ENCODE measurements at regions not wholly inside any gene's neighbourhood (a gene's known extent, or its start where the extent isn't known, plus 50 kb on each side); places are given as distances from the start of the nearest gene placed in this dataset.

DNA sequence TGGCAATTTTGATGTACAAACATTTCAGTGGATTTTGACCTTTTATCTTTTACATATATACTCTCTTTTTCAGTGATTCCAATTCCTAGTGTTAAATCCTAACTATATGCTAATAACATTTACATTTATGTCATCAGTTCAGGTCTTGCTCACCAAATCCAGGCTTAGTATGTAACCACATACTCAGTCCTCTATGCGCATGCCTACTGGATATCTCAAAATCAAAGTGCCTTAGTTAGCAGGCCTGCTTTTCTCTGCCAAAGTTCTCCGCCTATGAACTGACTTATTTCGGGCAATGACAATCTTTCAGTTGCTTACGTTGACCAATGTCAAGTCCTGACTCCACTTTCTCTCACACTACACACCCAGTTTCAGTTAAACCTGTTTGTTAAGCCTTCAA is 478.5 kb upstream of the SLITRK1 start:
- intact Hi-C loops (cut with DNase I; ENCODE audit: low total_unique reads), result no loop called here

GRCh38 chr13:84358601-84359000 is 476.3 kb upstream of the SLITRK1 start:
- intact Hi-C loops (cut with DNase I; ENCODE audit: low total_unique reads), result no loop called here
- Histone ChIP-seq H3K9me3 (no peaks in the 10 kb centered on the region), H3K36me3 (no peaks in the 10 kb centered on the region), H3K27ac (no peak overlapping the region), H3K4me3 (no peak overlapping the region), H3K27me3 (no peaks in the 10 kb centered on the region), H3K4me1 (no peaks in the 10 kb centered on the region)
- WGBS, 2 donors (ENCODE audit: low coverage in 1 of 2), result 85 to 87% methylated on average over 3 to 4 of the region's 4 CpGs
- in situ Hi-C loops (cut with MboI; ENCODE audit: low pct_ligation_motif_present in 1 of 4, low pct_unique_long_range_greater_than_20kb in 1 of 4, low sequenced_read_pairs in 3 of 4), result no loop called here
- TF ChIP-seq POLR2AphosphoS5 (IDR thresholded peaks at IDR 0.05), result no peak
- TF ChIP-seq CTCF (IDR thresholded peaks at IDR 0.05), result no peak
- no peak for TF ChIP-seq EP300 (IDR thresholded peaks at IDR 0.05; ENCODE audit: low read depth)
- TF ChIP-seq POLR2A (IDR thresholded peaks at IDR 0.05), result no peak
- DNase-seq, result no peak

More for the DNA sequence above, 478.5 kb upstream of the SLITRK1 start:
- Histone ChIP-seq H3K27ac (no peak overlapping the region), H3K27me3 (no peaks in the 10 kb centered on the region), H3K36me3 (no peaks in the 10 kb centered on the region), H3K4me3 (no peak overlapping the region), H3K4me1 (no peaks in the 10 kb centered on the region), H3K9me3 (no peaks in the 10 kb centered on the region)
- 96% methylated on average over 3 to 4 of the region's 4 CpGs for WGBS, 2 donors (ENCODE audit: low coverage in 1 of 2)
- in situ Hi-C loops (cut with MboI; ENCODE audit: low pct_ligation_motif_present in 1 of 4, low pct_unique_long_range_greater_than_20kb in 1 of 4, low sequenced_read_pairs in 3 of 4), result no loop called here
- no peak for DNase-seq
- no peak for TF ChIP-seq EP300 (IDR thresholded peaks at IDR 0.05; ENCODE audit: low read depth)
- no peak for TF ChIP-seq POLR2A (IDR thresholded peaks at IDR 0.05)
- no peak for TF ChIP-seq CTCF (IDR thresholded peaks at IDR 0.05)
- no peak for TF ChIP-seq POLR2AphosphoS5 (IDR thresholded peaks at IDR 0.05)

- intact Hi-C loops (cut with DNase I; ENCODE audit: low total_unique reads) (no loop called here), in situ Hi-C loops (cut with MboI; ENCODE audit: low pct_ligation_motif_present in 1 of 4, low pct_unique_long_range_greater_than_20kb in 1 of 4, low sequenced_read_pairs in 3 of 4) (no loop called here)
- Histone ChIP-seq H3K4me1 (no peaks in the 10 kb centered on the region), H3K9me3 (no peaks in the 10 kb centered on the region), H3K27ac (no peak overlapping the region), H3K36me3 (no peaks in the 10 kb centered on the region), H3K27me3 (no peaks in the 10 kb centered on the region), H3K4me3 (no peak overlapping the region)
- no peak for TF ChIP-seq EP300 (IDR thresholded peaks at IDR 0.05; ENCODE audit: low read depth)
- TF ChIP-seq POLR2AphosphoS5 (IDR thresholded peaks at IDR 0.05), result no peak
- TF ChIP-seq POLR2A (IDR thresholded peaks at IDR 0.05), result no peak
- no peak for TF ChIP-seq CTCF (IDR thresholded peaks at IDR 0.05)
- no peak for DNase-seq
These were observed 470.7 kb upstream of the SLITRK1 start for GRCh38 chr13:84352946-84353345.

GRCh38 chr13:84339456-84339855 is 457.2 kb upstream of the SLITRK1 start:
- Histone ChIP-seq H3K27ac (no peak overlapping the region), H3K9me3 (peaks cover 0 to 4% of the 10 kb centered on the region in 2 donors), H3K36me3 (no peaks in the 10 kb centered on the region), H3K4me1 (no peaks in the 10 kb centered on the region), H3K4me3 (no peak overlapping the region), H3K27me3 (no peaks in the 10 kb centered on the region)
- DNase-seq, result no peak
- intact Hi-C loops (cut with DNase I; ENCODE audit: low total_unique reads) (no loop called here), in situ Hi-C loops (cut with MboI; ENCODE audit: low pct_ligation_motif_present in 1 of 4, low pct_unique_long_range_greater_than_20kb in 1 of 4, low sequenced_read_pairs in 3 of 4) (no loop called here)
- TF ChIP-seq CTCF (IDR thresholded peaks at IDR 0.05) (no peak), POLR2AphosphoS5 (IDR thresholded peaks at IDR 0.05) (no peak), POLR2A (IDR thresholded peaks at IDR 0.05) (no peak), EP300 (IDR thresholded peaks at IDR 0.05; ENCODE audit: low read depth) (no peak)
